WI38 (cell line): ENCODE measurements at regions not wholly inside any gene's neighbourhood (a gene's known extent, or its start where the extent isn't known, plus 50 kb on each side); places are given as distances from the start of the nearest gene placed in this dataset.

Experiments
- H3K4me3 ChIP-seq: 2 replicates; pipeline ENCODE4 v1.5.1; 2011; ENCODE audit warnings: low read depth, mild to moderate bottlenecking, control low read depth, low read length
- CTCF ChIP-seq: IDR thresholded peaks from 2 replicates; pipeline ENCODE4 v1.5.1; 2012; ENCODE audit warnings: low read depth, mild to moderate bottlenecking, control low read depth, low read length

DNA sequence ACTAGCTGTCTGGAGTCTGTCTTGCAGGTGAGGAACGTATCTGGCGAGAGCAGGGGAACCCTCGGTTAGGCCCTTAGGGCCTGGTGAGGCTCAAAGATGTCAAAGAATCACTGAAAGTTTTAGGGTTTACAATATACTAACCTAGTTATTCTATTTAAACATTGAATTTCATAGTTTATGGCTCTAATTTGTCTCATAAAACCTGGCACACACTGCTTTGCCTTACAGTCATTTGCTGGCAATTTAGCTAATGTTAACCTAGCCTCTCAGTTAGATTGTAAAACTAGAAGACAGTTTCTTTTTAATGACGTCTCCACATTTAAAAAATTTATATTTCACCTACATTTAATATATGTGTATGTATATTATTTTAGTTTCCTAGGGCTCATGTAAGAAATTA lies 89.6 kb upstream of the DOCK10 start:
- TF ChIP-seq CTCF, result no peak
- no peak overlapping the region for H3K4me3 ChIP-seq

DNA sequence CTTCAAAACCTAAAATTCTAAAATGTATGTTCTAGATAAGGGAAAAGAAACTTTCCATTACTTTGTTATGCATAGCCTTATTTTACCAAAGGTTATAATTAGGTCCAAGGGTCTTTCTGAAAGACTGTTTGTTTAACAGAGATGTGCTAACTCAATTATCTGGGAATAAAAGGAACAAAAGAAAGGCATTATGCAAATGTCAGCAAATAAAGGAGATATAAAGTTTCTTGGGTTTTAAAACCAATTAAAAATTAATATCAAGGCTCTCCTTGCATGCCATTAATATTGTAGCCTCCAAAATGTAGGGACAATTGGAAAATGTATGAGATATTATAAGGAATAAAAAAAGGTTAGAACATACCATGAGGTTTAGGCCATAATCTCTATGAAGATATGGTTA lies 87.8 kb upstream of the DOCK10 start:
- H3K4me3 ChIP-seq, result no peak overlapping the region
- no peak for TF ChIP-seq CTCF

DNA sequence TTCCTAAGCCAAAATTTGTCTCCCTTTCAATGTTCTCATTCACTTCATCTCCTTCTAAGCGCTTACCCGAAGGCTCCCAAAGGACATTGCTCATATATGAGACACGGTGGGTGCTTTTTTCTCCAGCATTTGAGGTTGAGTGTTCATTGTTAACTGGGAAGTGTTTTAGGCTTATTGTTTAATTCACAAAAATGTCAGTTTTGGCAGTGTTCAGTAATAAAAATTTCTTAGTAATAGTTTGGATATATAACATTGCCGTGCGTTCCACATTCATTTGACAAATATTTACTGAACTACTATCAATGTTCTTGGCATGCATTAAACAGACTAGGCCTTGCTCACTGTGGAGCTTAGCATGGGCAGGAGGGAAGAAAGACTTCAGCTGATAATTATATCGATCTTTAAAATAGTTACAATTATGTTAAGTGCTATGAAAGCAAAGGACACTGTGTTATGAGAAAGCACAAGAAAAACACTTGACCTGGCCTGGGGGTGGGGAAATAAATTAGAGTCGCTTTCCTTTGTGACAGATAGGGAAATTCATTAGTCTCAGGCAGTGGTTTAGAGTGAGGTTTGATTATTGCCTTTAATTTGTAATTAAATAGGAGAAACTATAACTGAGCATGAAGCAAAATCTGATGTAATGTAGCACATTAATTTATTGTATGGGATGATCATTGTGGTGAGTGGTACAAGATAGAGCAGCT lies 82.2 kb upstream of the DOCK10 start:
- H3K4me3 ChIP-seq, result no peak overlapping the region
- TF ChIP-seq CTCF, result no peak

- no peak overlapping the region for H3K4me3 ChIP-seq
- TF ChIP-seq CTCF, result peak; percentile 36; the same call in 1 of the 2 replicates
Observed at GRCh38 chr2:225122583-225123486, 80.6 kb upstream of the DOCK10 start.

- TF ChIP-seq CTCF, result no peak
- no peak overlapping the region for H3K4me3 ChIP-seq
Observed at GRCh38 chr2:225122007-225122406, 79.7 kb upstream of the DOCK10 start.

DNA sequence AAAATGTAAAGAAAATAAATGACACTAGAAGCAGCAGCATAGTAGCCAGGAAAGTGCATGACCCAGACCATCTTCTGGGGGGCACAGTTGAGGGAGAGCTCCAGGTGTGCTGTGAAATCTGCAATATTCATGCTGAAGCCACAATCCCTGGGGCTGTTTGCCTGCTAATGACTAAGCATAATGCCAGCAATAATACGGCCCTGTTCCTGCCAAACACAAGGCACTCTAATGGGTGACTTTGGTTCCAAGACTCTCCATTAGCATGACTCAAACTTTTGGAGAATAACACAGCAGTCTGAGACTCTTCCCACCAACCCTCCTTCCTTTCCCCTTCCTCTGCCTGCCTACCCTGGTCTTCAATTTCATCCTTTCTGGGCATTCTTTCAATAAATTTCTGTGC lies 77.9 kb upstream of the DOCK10 start:
- no peak overlapping the region for H3K4me3 ChIP-seq
- no peak for TF ChIP-seq CTCF
